ENCODE measurements at regions not wholly inside any gene's neighbourhood (a gene's known extent, or its start where the extent isn't known, plus 50 kb on each side); places are given as distances from the start of the nearest gene placed in this dataset.

GRCh38 chr5:26498972-26499371 lies 539.4 kb downstream of the CDH9 start:
- TF ChIP-seq CTCF (IDR thresholded peaks at IDR 0.05) (no peak), POLR2A (IDR thresholded peaks at IDR 0.05) (no peak)

Data from heart left ventricle (tissue), 13 donors.